Esophagus muscularis mucosa (tissue), 4 donors: ENCODE measurements at regions not wholly inside any gene's neighbourhood (a gene's known extent, or its start where the extent isn't known, plus 50 kb on each side); places are given as distances from the start of the nearest gene placed in this dataset.

Experiments
- DNase-seq: peaks from one replicate; pipeline ENCODE4 v3.0.0-alpha.2; 2017; ENCODE audit errors: extremely low spot score
- H3K27ac ChIP-seq, 4 donors: fragments of 200-600 bp; sonication (generic); replicated peaks in 1 of 4; 1 replicate in 3 of 4; 2 replicates in 1 of 4; pipeline ENCODE4 v1.5.1; 2016 to 2019; ENCODE audit warnings: mild to moderate bottlenecking in 1 of 4
- H3K27me3 ChIP-seq, 4 donors: fragments of 200-600 bp; sonication (generic); one replicate each; pipeline versions ENCODE4 v1.5.1 to v1.6.0; 2016 to 2019
- H3K36me3 ChIP-seq, 4 donors: fragments of 200-600 bp; sonication (generic); one replicate each; pipeline ENCODE4 v1.5.1; 2016 to 2019
- H3K4me1 ChIP-seq, 4 donors: fragments of 200-600 bp; sonication (generic); one replicate each; pipeline ENCODE4 v1.5.1; 2016 to 2019
- H3K4me3 ChIP-seq, 4 donors: fragments of 200-600 bp; sonication (generic); 1 replicate in 2 of 4; 2 replicates in 2 of 4; pipeline ENCODE4 v1.5.1; 2016 to 2019; ENCODE audit warnings: mild to moderate bottlenecking in 4 of 4, moderate library complexity in 1 of 4
- H3K9me3 ChIP-seq, 4 donors: fragments of 200-600 bp; sonication (generic); 1 replicate in 3 of 4; 2 replicates in 1 of 4; pipeline ENCODE4 v1.5.1; 2016 to 2019
- EP300 ChIP-seq: sonication (generic); formaldehyde crosslinking; IDR thresholded peaks from one replicate; pipeline ENCODE4 v1.6.1; 2017; ENCODE audit warnings: antibody characterized with exemption
- POLR2A ChIP-seq: fragments of 450-650 bp; IDR thresholded peaks from one replicate; pipeline ENCODE4 v1.6.1; 2017; ENCODE audit warnings: antibody characterized with exemption, moderate library complexity, mild to moderate bottlenecking, low read depth
- POLR2AphosphoS5 ChIP-seq, 2 donors: sonication (generic); formaldehyde crosslinking; IDR thresholded peaks; one replicate each; pipeline ENCODE4 v1.6.1; 2017; ENCODE audit warnings: antibody characterized with exemption in 2 of 2
- WGBS: methylation state at CpG from one replicate; pipeline ENCODE4 v1.1.5; 2018; 5-methylcytosine and 5-hydroxymethylcytosine counted together
- intact Hi-C: fragments of 100-400 bp; cut with DNase I; formaldehyde crosslinking; loops from one replicate; pipeline ENCODE4 v1.15.1; 2023
- TF ChIP-seq, protein P1 (sequence below), 3 experiments: fragments of 200-600 bp in 2 of 3; fragments of 450-650 bp in 1 of 3; sonication (generic) in 2 of 3; IDR thresholded peaks; one replicate each; pipeline ENCODE4 v1.5.1; 2017 to 2019; ENCODE audit warnings: antibody characterized with exemption in 3 of 3, mild to moderate bottlenecking in 2 of 3, moderate library complexity in 1 of 3

DNA sequence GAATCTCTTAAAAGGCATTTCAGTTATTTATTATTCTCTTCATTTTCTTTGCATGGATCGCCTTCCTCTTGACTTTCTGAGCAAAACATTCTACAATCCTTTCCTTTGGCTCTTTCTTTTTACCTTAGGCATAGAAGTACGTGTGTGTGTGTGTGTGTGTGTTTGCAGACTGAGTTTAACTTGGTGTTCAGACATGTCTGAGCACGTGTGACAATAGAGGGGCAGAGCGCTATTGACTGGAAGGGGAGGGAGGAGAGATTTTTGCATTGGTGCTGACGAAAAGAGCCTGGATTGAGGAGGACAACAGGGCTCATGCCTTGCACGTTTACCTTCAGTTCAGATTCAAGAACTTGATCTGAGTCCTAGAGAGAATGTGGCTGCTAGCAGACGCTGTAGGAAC is 129.8 kb downstream of the SEC23IP start:
- DNase-seq, result no peak
- 78% methylated on average over 7 of the region's 7 CpGs for WGBS

DNA sequence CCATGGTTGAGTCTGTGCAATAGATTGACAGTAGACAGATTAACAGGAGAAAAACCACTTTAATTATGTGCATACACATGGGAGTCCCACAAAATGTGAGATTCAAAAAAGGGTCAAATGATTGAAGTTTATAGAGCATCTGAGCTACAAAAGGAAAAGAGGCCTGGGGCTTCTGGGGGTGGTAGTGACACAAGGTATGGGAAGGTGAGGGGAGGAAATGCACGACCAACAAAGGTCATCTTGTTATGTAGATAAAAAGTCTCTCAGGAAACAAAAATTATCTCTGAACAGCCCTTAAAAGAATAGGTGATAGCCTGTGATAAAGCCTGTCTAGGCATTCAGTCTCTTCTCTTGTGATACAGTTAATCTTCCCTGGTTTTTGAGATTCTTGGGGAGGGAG is 141.7 kb downstream of the SEC23IP start:
- WGBS, result 82% methylated on average over 1 of the region's 1 CpG
- TF ChIP-seq, protein P1, sequence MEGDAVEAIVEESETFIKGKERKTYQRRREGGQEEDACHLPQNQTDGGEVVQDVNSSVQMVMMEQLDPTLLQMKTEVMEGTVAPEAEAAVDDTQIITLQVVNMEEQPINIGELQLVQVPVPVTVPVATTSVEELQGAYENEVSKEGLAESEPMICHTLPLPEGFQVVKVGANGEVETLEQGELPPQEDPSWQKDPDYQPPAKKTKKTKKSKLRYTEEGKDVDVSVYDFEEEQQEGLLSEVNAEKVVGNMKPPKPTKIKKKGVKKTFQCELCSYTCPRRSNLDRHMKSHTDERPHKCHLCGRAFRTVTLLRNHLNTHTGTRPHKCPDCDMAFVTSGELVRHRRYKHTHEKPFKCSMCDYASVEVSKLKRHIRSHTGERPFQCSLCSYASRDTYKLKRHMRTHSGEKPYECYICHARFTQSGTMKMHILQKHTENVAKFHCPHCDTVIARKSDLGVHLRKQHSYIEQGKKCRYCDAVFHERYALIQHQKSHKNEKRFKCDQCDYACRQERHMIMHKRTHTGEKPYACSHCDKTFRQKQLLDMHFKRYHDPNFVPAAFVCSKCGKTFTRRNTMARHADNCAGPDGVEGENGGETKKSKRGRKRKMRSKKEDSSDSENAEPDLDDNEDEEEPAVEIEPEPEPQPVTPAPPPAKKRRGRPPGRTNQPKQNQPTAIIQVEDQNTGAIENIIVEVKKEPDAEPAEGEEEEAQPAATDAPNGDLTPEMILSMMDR (IDR thresholded peaks at IDR 0.05), result no peak
- TF ChIP-seq EP300, result no peak
- no peak for TF ChIP-seq POLR2AphosphoS5 (IDR thresholded peaks at IDR 0.05)
- TF ChIP-seq POLR2A, result no peak
- no peaks in the 10 kb centered on the region for H3K4me1 ChIP-seq
- H3K36me3 ChIP-seq, result no peaks in the 10 kb centered on the region
- no peaks in the 10 kb centered on the region for H3K27me3 ChIP-seq
- no peak overlapping the region for H3K4me3 ChIP-seq
- no peak overlapping the region for H3K27ac ChIP-seq
- H3K9me3 ChIP-seq, result no peaks in the 10 kb centered on the region
- intact Hi-C loops, result no loop called here
- DNase-seq, result no peak

More for the DNA sequence above, 129.8 kb downstream of the SEC23IP start:
- TF ChIP-seq POLR2AphosphoS5 (IDR thresholded peaks at IDR 0.05) (no peak), EP300 (no peak), POLR2A (no peak)
- TF ChIP-seq, protein P1 (IDR thresholded peaks at IDR 0.05), result no peak
- Histone ChIP-seq H3K9me3 (no peaks in the 10 kb centered on the region), H3K36me3 (no peaks in the 10 kb centered on the region), H3K27me3 (peaks cover 0 to 9% (median 0%) of the 10 kb centered on the region in 4 donors), H3K4me1 (no peaks in the 10 kb centered on the region), H3K27ac (no peak overlapping the region), H3K4me3 (no peak overlapping the region)
- intact Hi-C loops, result no loop called here

DNA sequence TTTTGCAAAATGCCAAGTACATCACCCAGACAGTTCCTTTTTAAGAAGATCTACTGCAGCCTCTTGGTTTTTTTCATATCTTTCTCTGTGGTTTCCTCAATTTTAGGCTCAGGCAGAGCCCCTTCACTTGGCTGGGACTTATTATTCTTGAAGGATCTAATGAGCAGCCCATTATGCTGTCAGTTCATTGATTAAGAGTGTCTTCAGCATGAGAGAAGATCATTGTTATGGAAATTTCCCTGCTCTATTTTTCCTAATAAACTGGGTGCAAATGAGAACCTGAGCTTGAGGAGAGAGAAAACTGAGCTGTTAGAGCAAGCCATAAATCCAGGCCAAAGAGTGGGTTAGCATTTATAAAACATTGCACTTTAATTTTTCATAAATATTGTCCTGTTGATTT is 146.5 kb downstream of the SEC23IP start:
- Histone ChIP-seq H3K27me3 (no peaks in the 10 kb centered on the region), H3K4me1 (no peaks in the 10 kb centered on the region), H3K27ac (no peak overlapping the region), H3K36me3 (no peaks in the 10 kb centered on the region), H3K4me3 (no peak overlapping the region), H3K9me3 (no peaks in the 10 kb centered on the region)
- DNase-seq, result no peak
- intact Hi-C loops, result no loop called here
- TF ChIP-seq POLR2AphosphoS5 (IDR thresholded peaks at IDR 0.05) (no peak), EP300 (no peak), POLR2A (no peak)
- TF ChIP-seq, protein P1 (IDR thresholded peaks at IDR 0.05), result no peak

DNA sequence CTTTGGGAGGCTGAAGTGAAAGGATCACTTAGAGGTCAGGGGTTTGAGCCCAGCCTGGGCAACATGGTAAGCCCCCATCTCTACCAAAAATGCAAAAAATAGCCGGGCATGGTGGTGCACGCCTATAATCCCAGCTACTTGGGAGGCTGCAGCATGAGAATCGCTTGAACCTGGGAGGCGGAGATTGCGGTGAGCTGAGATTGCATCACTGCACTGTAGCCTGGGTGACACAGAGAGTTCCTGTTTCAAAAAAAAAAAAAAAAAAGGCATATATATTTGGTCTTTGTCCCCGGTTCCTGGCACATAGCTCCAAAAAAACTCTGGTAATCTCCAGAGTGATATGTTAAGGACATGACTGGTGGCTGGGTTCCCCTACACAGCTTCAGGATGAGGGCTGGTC is 147.3 kb downstream of the SEC23IP start:
- no peak overlapping the region for H3K4me3 ChIP-seq
- DNase-seq, result no peak
- H3K4me1 ChIP-seq, result no peaks in the 10 kb centered on the region
- TF ChIP-seq, protein P1 (IDR thresholded peaks at IDR 0.05), result no peak
- TF ChIP-seq POLR2A (no peak), EP300 (no peak), POLR2AphosphoS5 (IDR thresholded peaks at IDR 0.05) (no peak)
- H3K27me3 ChIP-seq, result no peaks in the 10 kb centered on the region
- no peaks in the 10 kb centered on the region for H3K9me3 ChIP-seq
- H3K36me3 ChIP-seq, result no peaks in the 10 kb centered on the region
- WGBS, result 89% methylated on average over 6 of the region's 6 CpGs
- intact Hi-C loops, result no loop called here
- H3K27ac ChIP-seq, result no peak overlapping the region

DNA sequence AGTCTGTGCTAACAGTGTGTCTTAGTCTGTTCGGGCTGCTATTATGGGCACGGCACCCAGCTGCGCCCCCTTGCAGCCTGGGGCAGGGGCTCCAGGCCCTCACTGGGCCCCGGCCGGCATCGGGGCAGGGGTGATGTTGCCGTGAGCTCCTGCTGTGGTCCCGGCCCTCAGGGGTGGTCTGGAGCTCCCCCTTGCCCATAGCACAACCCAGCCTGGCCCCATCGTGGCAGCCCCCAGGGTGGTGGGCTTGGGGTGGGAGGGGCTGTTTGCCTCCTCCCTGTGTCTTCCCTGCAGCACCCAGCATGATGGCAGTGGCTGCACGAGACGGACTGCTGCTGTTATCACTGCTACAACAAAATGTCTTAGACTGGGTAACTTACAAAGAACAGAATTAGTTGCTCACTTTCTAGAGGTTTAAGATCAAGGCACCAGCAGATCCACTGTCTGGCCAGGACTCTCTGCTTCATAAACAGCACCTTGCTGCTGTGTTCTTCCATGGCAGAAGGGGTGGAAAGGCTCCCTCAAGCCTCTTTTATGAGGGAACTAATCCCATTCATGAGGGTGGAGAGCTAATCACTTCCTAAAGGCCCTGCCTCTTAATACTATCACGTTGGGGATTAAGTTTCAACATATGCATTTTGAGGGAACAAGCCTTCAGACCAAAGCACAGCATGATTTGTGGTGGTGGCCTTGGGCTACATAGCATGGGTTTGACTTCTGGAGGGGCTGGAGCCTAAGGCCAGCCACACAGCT is 149.5 kb downstream of the SEC23IP start:
- no peak for DNase-seq
- WGBS, result 68% methylated on average over 5 of the region's 12 CpGs
- H3K9me3 ChIP-seq, result no peaks in the 10 kb centered on the region
- H3K36me3 ChIP-seq, result no peaks in the 10 kb centered on the region
- H3K27me3 ChIP-seq, result no peaks in the 10 kb centered on the region
- H3K27ac ChIP-seq, result no peak overlapping the region
- intact Hi-C loops, result no loop called here
- no peak overlapping the region for H3K4me3 ChIP-seq
- no peaks in the 10 kb centered on the region for H3K4me1 ChIP-seq
- no peak for TF ChIP-seq POLR2AphosphoS5 (IDR thresholded peaks at IDR 0.05)
- no peak for TF ChIP-seq POLR2A
- TF ChIP-seq EP300, result no peak
- TF ChIP-seq, protein P1 (IDR thresholded peaks at IDR 0.05), result no peak
